Stimulated activated naive CD8-positive, alpha-beta T cell treated with anti-CD3 and anti-CD28 coated beads, Interleukin-15, Interleukin-2, amounts not matched to agents 100 ng/mL and 50 ng/mL, for 24 hours (primary cell): ENCODE measurements at regions not wholly inside any gene's neighbourhood (a gene's known extent, or its start where the extent isn't known, plus 50 kb on each side); places are given as distances from the start of the nearest gene placed in this dataset.

Source experiments
- H3K27ac Mint-ChIP-seq: one replicate; pipeline ENCODE4 v1.8.0; 2021; ENCODE audit warnings: mild to moderate bottlenecking, mixed read lengths
- H3K27me3 Mint-ChIP-seq: one replicate; pipeline ENCODE4 v1.8.0; 2021; ENCODE audit warnings: mixed read lengths
- H3K36me3 Mint-ChIP-seq: one replicate; pipeline ENCODE4 v1.8.0; 2021; ENCODE audit warnings: low read depth, mixed read lengths
- H3K4me1 Mint-ChIP-seq: one replicate; pipeline ENCODE4 v1.8.0; 2021; ENCODE audit warnings: low read depth, mixed read lengths
- H3K4me3 Mint-ChIP-seq: one replicate; pipeline ENCODE4 v1.8.0; 2021; ENCODE audit warnings: mild to moderate bottlenecking, mixed read lengths
- H3K9me3 Mint-ChIP-seq: one replicate; pipeline ENCODE4 v1.8.0; 2021; ENCODE audit warnings: mixed read lengths

DNA sequence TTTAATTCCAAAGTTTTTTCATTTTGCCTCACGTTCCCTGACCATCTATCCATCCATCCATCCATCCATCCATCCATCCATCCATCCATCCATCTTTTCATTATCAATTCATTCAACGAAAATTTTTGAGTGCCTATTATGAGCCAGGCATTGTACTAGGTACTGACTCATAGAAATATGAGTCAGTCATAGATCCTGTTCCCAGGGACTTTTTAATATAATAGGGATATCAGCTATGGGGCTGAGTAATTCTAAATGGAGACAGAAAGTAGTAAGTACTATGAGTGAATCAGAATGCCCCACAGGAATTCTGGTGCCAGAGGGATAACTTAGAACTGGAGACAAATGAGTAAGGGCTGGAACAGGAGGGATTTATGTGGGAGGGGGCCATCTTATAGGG, 49.8 kb upstream of the GNG12 start:
- H3K4me3 Mint-ChIP-seq: no peak overlapping the region
- no peaks in the 10 kb centered on the region for H3K4me1 Mint-ChIP-seq
- H3K27ac Mint-ChIP-seq: no peak overlapping the region
- peaks cover 9% of the 10 kb centered on the region for H3K27me3 Mint-ChIP-seq
- no peaks in the 10 kb centered on the region for H3K36me3 Mint-ChIP-seq
- no peaks in the 10 kb centered on the region for H3K9me3 Mint-ChIP-seq
